ENCODE measurements at regions not wholly inside any gene's neighbourhood (a gene's known extent, or its start where the extent isn't known, plus 50 kb on each side); places are given as distances from the start of the nearest gene placed in this dataset.
A peak's percentile ranks its signal among the peaks of the same experiment; 100 is the strongest.

- in situ Hi-C loops (cut with HindIII; ENCODE audit: low pct_ligation_motif_present, low sequenced_read_pairs), result no loop called here
- no peak for TF ChIP-seq CTCF (IDR thresholded peaks at IDR 0.05; ENCODE audit: low read depth, low read length, missing control alignments)
- DNase-seq, result no peak
- Histone ChIP-seq H3K36me3 (replicated peaks) (no peaks in the 10 kb centered on the region), H3K27ac (no peak overlapping the region), H3K4me3 (ENCODE audit: low read depth, low read length) (no peak overlapping the region), H3K27me3 (replicated peaks) (no peaks in the 10 kb centered on the region)
Observed at GRCh38 chr2:67318993-67319481, 78.1 kb upstream of the ETAA1 start.

- no peaks in the 10 kb centered on the region for H3K36me3 ChIP-seq (replicated peaks)
- TF ChIP-seq CTCF (IDR thresholded peaks at IDR 0.05; ENCODE audit: low read depth, low read length, missing control alignments), result no peak
- in situ Hi-C loops (cut with HindIII; ENCODE audit: low pct_ligation_motif_present, low sequenced_read_pairs), result no loop called here
- no peak overlapping the region for H3K4me3 ChIP-seq (ENCODE audit: low read depth, low read length)
- no peaks in the 10 kb centered on the region for H3K27me3 ChIP-seq (replicated peaks)
- H3K27ac ChIP-seq, result no peak overlapping the region
- no peak for DNase-seq
Observed at GRCh38 chr2:67320861-67321587, 76.1 kb upstream of the ETAA1 start.

GRCh38 chr2:67321588-67321903 is 75.6 kb upstream of the ETAA1 start:
- in situ Hi-C loops (cut with HindIII; ENCODE audit: low pct_ligation_motif_present, low sequenced_read_pairs), result no loop called here
- Histone ChIP-seq H3K36me3 (replicated peaks) (no peaks in the 10 kb centered on the region), H3K27ac (no peak overlapping the region), H3K4me3 (ENCODE audit: low read depth, low read length) (no peak overlapping the region), H3K27me3 (replicated peaks) (no peaks in the 10 kb centered on the region)
- TF ChIP-seq CTCF (IDR thresholded peaks at IDR 0.05; ENCODE audit: low read depth, low read length, missing control alignments), result no peak
- DNase-seq, result no peak

GRCh38 chr2:67322353-67323001 is 74.7 kb upstream of the ETAA1 start:
- Histone ChIP-seq H3K27ac (no peak overlapping the region), H3K27me3 (replicated peaks) (no peaks in the 10 kb centered on the region), H3K36me3 (replicated peaks) (no peaks in the 10 kb centered on the region), H3K4me3 (ENCODE audit: low read depth, low read length) (no peak overlapping the region)
- peak; percentile 33 for DNase-seq
- TF ChIP-seq CTCF (IDR thresholded peaks at IDR 0.05; ENCODE audit: low read depth, low read length, missing control alignments), result peak; percentile 72
- in situ Hi-C loops (cut with HindIII; ENCODE audit: low pct_ligation_motif_present, low sequenced_read_pairs), result no loop called here

- DNase-seq, result no peak
- H3K27ac ChIP-seq, result no peak overlapping the region
- no peak overlapping the region for H3K4me3 ChIP-seq (ENCODE audit: low read depth, low read length)
- no peaks in the 10 kb centered on the region for H3K27me3 ChIP-seq (replicated peaks)
- in situ Hi-C loops (cut with HindIII; ENCODE audit: low pct_ligation_motif_present, low sequenced_read_pairs), result no loop called here
- TF ChIP-seq CTCF (IDR thresholded peaks at IDR 0.05; ENCODE audit: low read depth, low read length, missing control alignments), result no peak
- H3K36me3 ChIP-seq (replicated peaks), result no peaks in the 10 kb centered on the region
Observed at GRCh38 chr2:67323209-67323991, 73.7 kb upstream of the ETAA1 start.
